K562 (cell line): ENCODE measurements at regions not wholly inside any gene's neighbourhood (a gene's known extent, or its start where the extent isn't known, plus 50 kb on each side); places are given as distances from the start of the nearest gene placed in this dataset.

Experiments
- ATAC-seq: fragments of 200-7000 bp; cut with Tn5 transposase; 3 replicates; pipeline ENCODE4 v1.9.1; 2020; ENCODE audit warnings: moderate library complexity
- BruUV-seq: library from RNA; stranded (reverse); fragments of 400-500 nt; replicated peaks from 2 replicates; lab custom pipeline; 2021; lab: Mats Ljungman, UMichigan
- CTCF ChIA-PET: fragments of 300-600 bp; formaldehyde crosslinking; extraction: SDS; loops from one replicate; lab custom pipeline; 2021; ENCODE audit warnings: low intra/inter-chr PET ratio; lab: Yijun Ruan, JAX
- POLR2A ChIA-PET: fragments of 300-600, 350-650 bp; sonication (Branson Sonifier 250); formaldehyde crosslinking; extraction: SDS; loops from one replicate; lab custom pipeline; 2021; ENCODE audit warnings: antibody characterized with exemption, inconsistent platforms; lab: Yijun Ruan, JAX
- DNase-seq, 4 experiments: peaks; one replicate each; pipeline versions ENCODE4 v3.0.0 to v3.0.0-alpha.2; 2011 to 2018; ENCODE audit warnings: low spot score in 3 of 4, mixed read lengths in 3 of 4; ENCODE audit errors: extremely low read depth in 1 of 4
- FAIRE-seq: peaks from 2 replicates; lab custom pipeline; 2011; peaks lifted over from hg19 to GRCh38; lab: Jason Lieb, UNC
- H2AFZ ChIP-seq: 2 replicates; pipeline ENCODE4 v1.6.0; 2011; ENCODE audit warnings: low read depth, low read length, control low read depth, inconsistent platforms
- H3K27ac ChIP-seq: fragments of 200-600 bp; 3 replicates; pipeline ENCODE4 v1.8.0; 2011; ENCODE audit warnings: low read depth, mild to moderate bottlenecking, control low read depth, inconsistent platforms, low read length, moderate library complexity, mixed read lengths; ENCODE audit errors: extremely low read depth
- H3K27me3 ChIP-seq, 2 experiments: fragments of 300-600 bp in 1 of 2; 2 replicates in 1 of 2; 3 replicates in 1 of 2; pipeline versions ENCODE4 v1.6.0 to v1.8.0; 2011; ENCODE audit warnings: inconsistent platforms in 2 of 2, low read length in 2 of 2, mild to moderate bottlenecking in 1 of 2, mixed read lengths in 1 of 2, moderate library complexity in 1 of 2; ENCODE audit not compliant: control insufficient read depth in 2 of 2, insufficient read depth in 2 of 2
- H3K36me3 ChIP-seq: fragments of 300-600 bp; 3 replicates; pipeline ENCODE4 v1.8.0; 2011; ENCODE audit warnings: mild to moderate bottlenecking, low read length, inconsistent platforms; ENCODE audit not compliant: control insufficient read depth, insufficient read depth
- H3K4me1 ChIP-seq, 2 experiments: fragments of 200-600 bp in 1 of 2; replicated peaks in 1 of 2; 2 replicates in 1 of 2; 3 replicates in 1 of 2; pipeline versions ENCODE4 v1.5.1 to v1.8.0; 2011; ENCODE audit warnings: inconsistent platforms in 2 of 2, low read length in 2 of 2, mild to moderate bottlenecking in 1 of 2, mixed read lengths in 1 of 2, moderate library complexity in 1 of 2; ENCODE audit not compliant: control insufficient read depth in 2 of 2, insufficient read depth in 2 of 2
- H3K4me2 ChIP-seq: 2 replicates; pipeline ENCODE4 v1.6.1; 2011; ENCODE audit warnings: low read length, control low read depth, inconsistent platforms, mixed read lengths; ENCODE audit not compliant: insufficient read depth
- H3K4me3 ChIP-seq: fragments of 200-600 bp; sonication (generic), shearing (Covaris generic); 2 replicates; pipeline ENCODE4 v1.5.1; 2016; ENCODE audit warnings: control low read depth, inconsistent platforms
- H3K79me2 ChIP-seq: fragments of 200-600 bp; 3 replicates; pipeline ENCODE4 v1.8.0; 2011; ENCODE audit warnings: low read length, inconsistent platforms; ENCODE audit not compliant: control insufficient read depth, insufficient read depth
- H3K9ac ChIP-seq, 2 experiments: 2 replicates each; pipeline versions ENCODE4 v1.6.0 to v1.6.1; 2011; ENCODE audit warnings: low read depth in 2 of 2, low read length in 2 of 2, control low read depth in 1 of 2, inconsistent platforms in 1 of 2, mild to moderate bottlenecking in 1 of 2, mixed read lengths in 1 of 2; ENCODE audit not compliant: insufficient read depth in 1 of 2
- H3K9me1 ChIP-seq: one replicate; pipeline ENCODE4 v1.6.0; 2011; ENCODE audit warnings: inconsistent platforms, mild to moderate bottlenecking, low read length, moderate library complexity; ENCODE audit not compliant: control insufficient read depth, insufficient read depth
- H3K9me3 ChIP-seq: replicated peaks from 2 replicates; pipeline ENCODE4 v1.5.1; 2011; ENCODE audit warnings: low read depth, low read length, inconsistent platforms; ENCODE audit not compliant: control insufficient read depth, insufficient read depth
- H4K20me1 ChIP-seq: replicated peaks from 2 replicates; pipeline ENCODE4 v1.6.1; 2011; ENCODE audit warnings: low read length, inconsistent platforms, mixed read lengths; ENCODE audit not compliant: control insufficient read depth, insufficient read depth
- CTBP1 ChIP-seq: fragments of 450-650 bp; IDR thresholded peaks from 2 replicates; pipeline ENCODE4 v1.6.1; 2016; ENCODE audit warnings: borderline replicate concordance
- ERF ChIP-seq: fragments of 450-650 bp; formaldehyde crosslinking; IDR thresholded peaks from 2 replicates; pipeline ENCODE4 v1.4.0; 2020; ENCODE audit warnings: mild to moderate bottlenecking, mixed read lengths
- HBP1 ChIP-seq: fragments of 450-650 bp; formaldehyde crosslinking; IDR thresholded peaks from 2 replicates; pipeline ENCODE4 v1.4.0; 2022; ENCODE audit warnings: missing genetic modification characterization
- HMBOX1 ChIP-seq: sonication (generic); IDR thresholded peaks from 2 replicates; pipeline ENCODE4 v1.6.1; 2016
- IRF2 ChIP-seq: sonication (generic); formaldehyde crosslinking; IDR thresholded peaks from 2 replicates; pipeline ENCODE4 v1.8.1; 2022; ENCODE audit warnings: mild to moderate bottlenecking, missing genetic modification reagents
- KHSRP ChIP-seq: fragments of 450-650 bp; IDR thresholded peaks from 2 replicates; pipeline ENCODE4 v1.6.1; 2017
- MEIS2 ChIP-seq: fragments of 450-650 bp; IDR thresholded peaks from 2 replicates; pipeline ENCODE4 v1.6.1; 2014; ENCODE audit warnings: mild to moderate bottlenecking; ENCODE audit not compliant: partially characterized antibody
- MTA2 ChIP-seq: fragments of 450-650 bp; IDR thresholded peaks from 2 replicates; pipeline ENCODE4 v1.6.1; 2016; ENCODE audit warnings: low read depth
- NCOA1 ChIP-seq: fragments of 450-650 bp; IDR thresholded peaks from 2 replicates; pipeline ENCODE4 v1.6.1; 2016; ENCODE audit warnings: low read depth
- NCOR1 ChIP-seq: fragments of 450-650 bp; IDR thresholded peaks from 2 replicates; pipeline ENCODE4 v1.6.1; 2016; ENCODE audit warnings: mild to moderate bottlenecking, moderate library complexity
- NR1H2 ChIP-seq: sonication (generic); formaldehyde crosslinking; IDR thresholded peaks from 2 replicates; pipeline ENCODE4 v1.4.0; 2020; ENCODE audit warnings: mild to moderate bottlenecking, missing genetic modification reagents
- PRPF4 ChIP-seq: fragments of 200-400 bp; formaldehyde crosslinking; IDR thresholded peaks from one replicate; pipeline ENCODE4 v1.6.1; 2017; ENCODE audit warnings: low read length, low read depth, mild to moderate bottlenecking; ENCODE audit not compliant: insufficient read depth, poor library complexity, severe bottlenecking
- RB1 ChIP-seq: fragments of 450-650 bp; IDR thresholded peaks from 2 replicates; pipeline ENCODE4 v1.6.1; 2017; ENCODE audit warnings: low read depth, mild to moderate bottlenecking
- TCF7 ChIP-seq: sonication (generic); IDR thresholded peaks from 2 replicates; pipeline ENCODE4 v1.6.1; 2016; ENCODE audit warnings: antibody characterized with exemption, borderline replicate concordance
- ZEB2 ChIP-seq: fragments of 450-650 bp; IDR thresholded peaks from 2 replicates; pipeline ENCODE4 v1.6.1; 2016
- ZNF347 ChIP-seq: fragments of 450-650 bp; formaldehyde crosslinking; IDR thresholded peaks from 2 replicates; pipeline ENCODE4 v1.4.0; 2020; ENCODE audit warnings: low read depth, mild to moderate bottlenecking, moderate library complexity
- ZNF398 ChIP-seq: fragments of 250-450 bp; sonication (Bioruptor Pico); IDR thresholded peaks from 2 replicates; pipeline ENCODE4 v1.8.0; 2021; ENCODE audit warnings: moderate library complexity, mild to moderate bottlenecking, inconsistent platforms
- ZNF780A ChIP-seq: fragments of 250-450 bp; sonication (Bioruptor Pico); IDR thresholded peaks from 2 replicates; pipeline ENCODE4 v1.5.0; 2021; ENCODE audit warnings: mild to moderate bottlenecking
- in situ Hi-C: fragments of 300-500 bp; cut with MboI; formaldehyde crosslinking; loops from 4 replicates; pipeline ENCODE4 v1.15.0; 2018; ENCODE audit warnings: inconsistent platforms, mixed read lengths
- intact Hi-C: fragments of 100-400 bp; cut with micrococcal nuclease; formaldehyde crosslinking; loops from 2 replicates; pipeline ENCODE4 v1.14.2; 2022

GRCh38 chr5:144009116-144009515, 161.3 kb downstream of the YIPF5 start:
- TF ChIP-seq HBP1 (no peak), NCOR1 (no peak), KHSRP (no peak), ERF (CRISPR knock-in tag) (no peak), HMBOX1 (no peak), PRPF4 (no peak), MTA2 (no peak), TCF7 (no peak), IRF2 (no peak), CTBP1 (no peak), MEIS2 (no peak), ZNF780A (CRISPR knock-in tag) (no peak), ZNF347 (CRISPR knock-in tag) (no peak), ZNF398 (CRISPR knock-in tag) (no peak), NCOA1 (no peak), ZEB2 (no peak), NR1H2 (CRISPR knock-in tag) (no peak), RB1 (no peak)
- Histone ChIP-seq H3K4me2 (no peak overlapping the region), H3K36me3 (no peaks in the 10 kb centered on the region), H3K4me1 (no peaks in the 10 kb centered on the region), H3K4me3 (no peak overlapping the region), H4K20me1 (no peaks in the 10 kb centered on the region), H3K27me3 (no peaks in the 10 kb centered on the region), H3K79me2 (no peaks in the 10 kb centered on the region), H2AFZ (no peak overlapping the region), H3K9me3 (no peaks in the 10 kb centered on the region), H3K9ac (no peak overlapping the region), H3K27ac (no peak overlapping the region), H3K9me1 (no peaks in the 10 kb centered on the region)
- intact Hi-C loops (no loop called here), in situ Hi-C loops (no loop called here)
- DNase-seq (no peak), ATAC-seq (no peak), FAIRE-seq (no peak)
- POLR2A ChIA-PET = no interaction called here
- BruUV-seq = no TSS peak
- CTCF ChIA-PET = no interaction called here
